H9 (cell line): ENCODE measurements at regions not wholly inside any gene's neighbourhood (a gene's known extent, or its start where the extent isn't known, plus 50 kb on each side); places are given as distances from the start of the nearest gene placed in this dataset.

Experiments used
- DNase-seq: peaks from one replicate; pipeline ENCODE4 v3.0.0-alpha.2; 2017
- H2AFZ ChIP-seq: one replicate; pipeline ENCODE4 v1.6.1; 2013; ENCODE audit warnings: mild to moderate bottlenecking, low read length, control low read depth, moderate library complexity
- H2AK5ac ChIP-seq: 2 replicates; pipeline ENCODE4 v1.6.1; 2013; ENCODE audit warnings: low read length, control low read depth, mixed read lengths; ENCODE audit not compliant: insufficient read length
- H2BK120ac ChIP-seq: one replicate; pipeline ENCODE4 v1.6.1; 2013; ENCODE audit warnings: low read depth, mild to moderate bottlenecking, low read length, control low read depth, inconsistent platforms; ENCODE audit not compliant: poor library complexity, severe bottlenecking
- H2BK12ac ChIP-seq: 2 replicates; pipeline ENCODE4 v1.6.1; 2013; ENCODE audit warnings: low read length, control low read depth, mixed read lengths, low read depth; ENCODE audit not compliant: insufficient read length
- H2BK15ac ChIP-seq: 2 replicates; pipeline ENCODE4 v1.6.1; 2013; ENCODE audit warnings: low read depth, low read length, control low read depth
- H2BK20ac ChIP-seq: one replicate; pipeline ENCODE4 v1.6.1; 2013; ENCODE audit warnings: low read depth, mild to moderate bottlenecking, low read length, control low read depth, inconsistent platforms; ENCODE audit not compliant: poor library complexity, severe bottlenecking
- H2BK5ac ChIP-seq: 2 replicates; pipeline ENCODE4 v1.6.1; 2013; ENCODE audit warnings: low read length, control low read depth, mixed read lengths; ENCODE audit not compliant: insufficient read length
- H3K14ac ChIP-seq: 2 replicates; pipeline ENCODE4 v1.6.1; 2013; ENCODE audit warnings: low read length, control low read depth; ENCODE audit not compliant: insufficient read depth
- H3K18ac ChIP-seq: 2 replicates; pipeline ENCODE4 v1.6.1; 2013; ENCODE audit warnings: low read depth, mild to moderate bottlenecking, mixed read lengths, low read length, control low read depth; ENCODE audit not compliant: insufficient read length
- H3K23ac ChIP-seq: 2 replicates; pipeline ENCODE4 v1.6.1; 2013; ENCODE audit warnings: low read length, control low read depth, mixed read lengths, low read depth; ENCODE audit not compliant: insufficient read length
- H3K23me2 ChIP-seq: 2 replicates; pipeline ENCODE4 v1.6.1; 2013; ENCODE audit warnings: low read depth, mild to moderate bottlenecking, mixed read lengths, low read length, control low read depth; ENCODE audit not compliant: insufficient read length, poor library complexity, severe bottlenecking
- H3K27ac ChIP-seq: 2 replicates; pipeline ENCODE4 v1.5.1; 2013; ENCODE audit warnings: low read length, control low read depth, mixed read lengths, low read depth; ENCODE audit not compliant: insufficient read length
- H3K27me3 ChIP-seq: 2 replicates; pipeline ENCODE4 v1.6.1; 2013; ENCODE audit warnings: low read length, control low read depth, inconsistent platforms; ENCODE audit not compliant: insufficient read depth
- H3K4ac ChIP-seq: 2 replicates; pipeline ENCODE4 v1.6.1; 2013; ENCODE audit warnings: low read depth, mild to moderate bottlenecking, control low read depth, inconsistent platforms, low read length, moderate library complexity
- H3K4me1 ChIP-seq: 2 replicates; pipeline ENCODE4 v1.6.1; 2013; ENCODE audit warnings: low read length, control low read depth, inconsistent platforms; ENCODE audit not compliant: insufficient read depth
- H3K4me2 ChIP-seq: 2 replicates; pipeline ENCODE4 v1.6.1; 2013; ENCODE audit warnings: low read length, control low read depth, mixed read lengths; ENCODE audit not compliant: insufficient read length, insufficient read depth
- H3K56ac ChIP-seq: 2 replicates; pipeline ENCODE4 v1.6.1; 2013; ENCODE audit warnings: low read depth, mild to moderate bottlenecking, mixed read lengths, low read length, control low read depth; ENCODE audit not compliant: insufficient read length
- H3K79me1 ChIP-seq: 2 replicates; pipeline ENCODE4 v1.6.1; 2013; ENCODE audit warnings: low read depth, mild to moderate bottlenecking, moderate library complexity, low read length, control low read depth, inconsistent platforms; ENCODE audit not compliant: insufficient read depth, poor library complexity, severe bottlenecking
- H3K79me2 ChIP-seq: 2 replicates; pipeline ENCODE4 v1.6.1; 2013; ENCODE audit warnings: low read length, control low read depth, inconsistent platforms; ENCODE audit not compliant: insufficient read depth
- H3K9ac ChIP-seq: 2 replicates; pipeline ENCODE4 v1.6.1; 2013; ENCODE audit warnings: low read length, control low read depth, mixed read lengths; ENCODE audit not compliant: insufficient read length; ENCODE audit errors: extremely low read depth
- H3K9me3 ChIP-seq: one replicate; pipeline ENCODE4 v1.6.1; 2013; ENCODE audit warnings: low read depth, low read length, inconsistent platforms; ENCODE audit not compliant: control insufficient read depth
- H3T11ph ChIP-seq: one replicate; pipeline ENCODE4 v1.6.1; 2013; ENCODE audit warnings: mild to moderate bottlenecking, low read length, control low read depth, inconsistent platforms
- H4K20me1 ChIP-seq: one replicate; pipeline ENCODE4 v1.6.1; 2013; ENCODE audit not compliant: control insufficient read depth, insufficient read length, insufficient read depth
- H4K5ac ChIP-seq: 2 replicates; pipeline ENCODE4 v1.6.1; 2013; ENCODE audit warnings: low read depth, mild to moderate bottlenecking, mixed read lengths, low read length, control low read depth; ENCODE audit not compliant: insufficient read length
- H4K8ac ChIP-seq: replicated peaks from 2 replicates; pipeline ENCODE4 v1.6.1; 2013; ENCODE audit warnings: low read length, control low read depth, mixed read lengths, low read depth; ENCODE audit not compliant: insufficient read length
- H4K91ac ChIP-seq: 2 replicates; pipeline ENCODE4 v1.6.1; 2013; ENCODE audit warnings: low read depth, mild to moderate bottlenecking, moderate library complexity, mixed read lengths, low read length, control low read depth; ENCODE audit not compliant: insufficient read length
- H3K27ac Mint-ChIP-seq, 3 experiments: 2 replicates in 2 of 3; 3 replicates in 1 of 3; pipeline ENCODE4 v1.8.0; 2020 to 2021; ENCODE audit warnings: mixed read lengths in 3 of 3, mild to moderate bottlenecking in 1 of 3, moderate library complexity in 1 of 3
- H3K27me3 Mint-ChIP-seq: 2 replicates; pipeline ENCODE4 v1.8.0; 2021; ENCODE audit warnings: low read depth, mild to moderate bottlenecking, moderate library complexity, mixed read lengths
- H3K36me3 Mint-ChIP-seq, 3 experiments: 2 replicates in 2 of 3; 3 replicates in 1 of 3; pipeline ENCODE4 v1.8.0; 2020 to 2021; ENCODE audit warnings: low read depth in 3 of 3, mixed read lengths in 3 of 3; ENCODE audit not compliant: insufficient read depth in 1 of 3
- H3K4me1 Mint-ChIP-seq, 2 experiments: 2 replicates each; pipeline ENCODE4 v1.8.0; 2020; ENCODE audit warnings: mixed read lengths in 2 of 2
- H3K4me3 Mint-ChIP-seq, 2 experiments: 2 replicates in 1 of 2; 3 replicates in 1 of 2; pipeline ENCODE4 v1.8.0; 2020 to 2021; ENCODE audit warnings: mild to moderate bottlenecking in 2 of 2, mixed read lengths in 2 of 2, moderate library complexity in 1 of 2
- H3K9me3 Mint-ChIP-seq, 2 experiments: 2 replicates in 1 of 2; 3 replicates in 1 of 2; pipeline ENCODE4 v1.8.0; 2020; ENCODE audit warnings: mild to moderate bottlenecking in 2 of 2, mixed read lengths in 2 of 2, moderate library complexity in 1 of 2
- WGBS: extraction: QIAGEN DNeasy Blood & Tissue Kit; methylation state at CpG from one replicate; pipeline ENCODE4 v1.1.7; 2013; ENCODE audit warnings: missing lambda C conversion rate, low lambda C conversion rate, mixed read lengths; ENCODE audit not compliant: insufficient read length; ENCODE audit errors: extremely low coverage; 5-methylcytosine and 5-hydroxymethylcytosine counted together
- TF ChIP-seq, protein P1 (sequence below): fragments of 200-600 bp; sonication (generic); conservative IDR thresholded peaks from 3 replicates; pipeline ENCODE4 v1.8.0; 2021; ENCODE audit warnings: antibody characterized with exemption, mild to moderate bottlenecking

DNA sequence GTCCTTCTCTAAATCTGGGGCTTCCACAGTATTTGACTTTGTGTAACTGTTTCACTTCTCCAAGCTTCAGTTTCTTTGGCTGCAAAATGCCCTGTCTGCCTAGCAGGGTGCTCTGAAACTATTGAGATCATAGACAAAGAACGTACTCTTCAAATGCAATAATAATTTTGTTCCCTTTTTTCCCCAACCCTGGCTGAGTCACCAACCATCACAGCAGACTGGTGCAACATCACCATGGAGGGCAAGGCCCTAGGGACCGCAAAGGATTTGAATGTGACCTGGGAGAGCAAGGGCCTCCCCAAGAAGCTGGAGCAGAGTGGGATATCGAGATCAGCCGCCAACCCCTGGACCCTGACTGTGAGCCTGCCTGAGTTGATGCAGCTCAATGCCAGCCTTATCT is 115.0 kb downstream of the FCRL5 start:
- no peak overlapping the region for H3K14ac ChIP-seq
- H2BK120ac ChIP-seq, result no peak overlapping the region
- no peak overlapping the region for H3K56ac ChIP-seq
- H3K36me3 Mint-ChIP-seq, result peaks cover 1 to 22% (median 4%) of the 10 kb centered on the region in 3 experiments; a peak in 5 of 7 replicates
- H3K9me3 ChIP-seq, result no peaks in the 10 kb centered on the region
- no peak overlapping the region for H3K4ac ChIP-seq
- no peaks in the 10 kb centered on the region for H4K20me1 ChIP-seq
- no peak overlapping the region for H2AK5ac ChIP-seq
- no peaks in the 10 kb centered on the region for H3K27me3 ChIP-seq
- H3K18ac ChIP-seq, result no peak overlapping the region
- no peak overlapping the region for H3K23ac ChIP-seq
- H3K79me2 ChIP-seq, result no peaks in the 10 kb centered on the region
- H3K27ac ChIP-seq, result no peak overlapping the region
- peaks cover 28 to 39% of the 10 kb centered on the region in 2 experiments for H3K4me1 Mint-ChIP-seq
- no peak overlapping the region for H2BK20ac ChIP-seq
- H2BK5ac ChIP-seq, result no peak overlapping the region
- DNase-seq, result no peak
- H2BK15ac ChIP-seq, result no peak overlapping the region; the same call in 1 of the 2 replicates
- peaks cover 2 to 10% of the 10 kb centered on the region in 2 experiments; a peak in 4 of 5 replicates for H3K9me3 Mint-ChIP-seq
- no peak overlapping the region for H3K27ac Mint-ChIP-seq
- H3K4me2 ChIP-seq, result no peak overlapping the region
- H3K4me1 ChIP-seq, result no peaks in the 10 kb centered on the region; the same call in 1 of the 2 replicates
- H4K8ac ChIP-seq, result no peak overlapping the region
- H3K79me1 ChIP-seq, result no peaks in the 10 kb centered on the region
- TF ChIP-seq, protein P1, sequence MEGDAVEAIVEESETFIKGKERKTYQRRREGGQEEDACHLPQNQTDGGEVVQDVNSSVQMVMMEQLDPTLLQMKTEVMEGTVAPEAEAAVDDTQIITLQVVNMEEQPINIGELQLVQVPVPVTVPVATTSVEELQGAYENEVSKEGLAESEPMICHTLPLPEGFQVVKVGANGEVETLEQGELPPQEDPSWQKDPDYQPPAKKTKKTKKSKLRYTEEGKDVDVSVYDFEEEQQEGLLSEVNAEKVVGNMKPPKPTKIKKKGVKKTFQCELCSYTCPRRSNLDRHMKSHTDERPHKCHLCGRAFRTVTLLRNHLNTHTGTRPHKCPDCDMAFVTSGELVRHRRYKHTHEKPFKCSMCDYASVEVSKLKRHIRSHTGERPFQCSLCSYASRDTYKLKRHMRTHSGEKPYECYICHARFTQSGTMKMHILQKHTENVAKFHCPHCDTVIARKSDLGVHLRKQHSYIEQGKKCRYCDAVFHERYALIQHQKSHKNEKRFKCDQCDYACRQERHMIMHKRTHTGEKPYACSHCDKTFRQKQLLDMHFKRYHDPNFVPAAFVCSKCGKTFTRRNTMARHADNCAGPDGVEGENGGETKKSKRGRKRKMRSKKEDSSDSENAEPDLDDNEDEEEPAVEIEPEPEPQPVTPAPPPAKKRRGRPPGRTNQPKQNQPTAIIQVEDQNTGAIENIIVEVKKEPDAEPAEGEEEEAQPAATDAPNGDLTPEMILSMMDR, result no peak
- no peak overlapping the region for H3K9ac ChIP-seq
- no peak overlapping the region for H2AFZ ChIP-seq
- H2BK12ac ChIP-seq, result no peak overlapping the region
- H4K5ac ChIP-seq, result no peak overlapping the region
- no peak overlapping the region for H3K4me3 Mint-ChIP-seq
- H3K23me2 ChIP-seq, result no peaks in the 10 kb centered on the region
- no peaks in the 10 kb centered on the region; the same call in 1 of the 2 replicates for H3K27me3 Mint-ChIP-seq
- no peak overlapping the region for H4K91ac ChIP-seq
- no peak overlapping the region for H3T11ph ChIP-seq
- no CpG with 5 or more reads among the region's 4 CpGs for WGBS
